Occipital lobe (tissue), 1 donor: ENCODE measurements at regions not wholly inside any gene's neighbourhood (a gene's known extent, or its start where the extent isn't known, plus 50 kb on each side); places are given as distances from the start of the nearest gene placed in this dataset. TPM values are rescaled to one million over a fixed set of nuclear protein-coding genes. Genes with fewer than 3 reads are reported as not detected.

Experiments used
- small RNA-seq: library from RNA; depleted of rRNA; stranded (forward); fragments of <200 nt; gene quantifications from one replicate; pipeline ENCODE3, GENCODE V24; 2014

Small RNA genes in the stretch of these regions (small RNA-seq; reads per million reads assigned to genes)
- gene AL389895.1: not detected
